ENCODE measurements at regions not wholly inside any gene's neighbourhood (a gene's known extent, or its start where the extent isn't known, plus 50 kb on each side); places are given as distances from the start of the nearest gene placed in this dataset.

DNA sequence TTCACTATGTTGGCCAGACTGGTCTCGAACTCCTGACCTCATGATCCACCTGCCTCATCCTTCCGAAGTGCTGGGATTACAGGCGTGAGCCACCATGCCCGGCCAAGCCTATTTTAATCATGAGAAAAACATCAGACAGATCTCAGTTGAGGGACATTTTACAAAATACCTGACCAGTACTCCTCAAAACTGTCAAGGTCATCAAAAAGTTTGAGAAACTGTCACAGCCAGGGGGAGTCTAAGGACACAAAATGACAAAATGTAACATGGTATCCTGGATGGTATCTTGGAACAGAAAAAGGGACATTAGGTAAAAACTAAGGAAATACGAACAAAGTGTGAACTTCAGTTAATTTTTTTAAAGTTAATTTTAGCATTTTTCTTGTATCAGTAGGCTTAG lies 219.8 kb upstream of the PPP1R3A start:
- TF ChIP-seq, protein P1, sequence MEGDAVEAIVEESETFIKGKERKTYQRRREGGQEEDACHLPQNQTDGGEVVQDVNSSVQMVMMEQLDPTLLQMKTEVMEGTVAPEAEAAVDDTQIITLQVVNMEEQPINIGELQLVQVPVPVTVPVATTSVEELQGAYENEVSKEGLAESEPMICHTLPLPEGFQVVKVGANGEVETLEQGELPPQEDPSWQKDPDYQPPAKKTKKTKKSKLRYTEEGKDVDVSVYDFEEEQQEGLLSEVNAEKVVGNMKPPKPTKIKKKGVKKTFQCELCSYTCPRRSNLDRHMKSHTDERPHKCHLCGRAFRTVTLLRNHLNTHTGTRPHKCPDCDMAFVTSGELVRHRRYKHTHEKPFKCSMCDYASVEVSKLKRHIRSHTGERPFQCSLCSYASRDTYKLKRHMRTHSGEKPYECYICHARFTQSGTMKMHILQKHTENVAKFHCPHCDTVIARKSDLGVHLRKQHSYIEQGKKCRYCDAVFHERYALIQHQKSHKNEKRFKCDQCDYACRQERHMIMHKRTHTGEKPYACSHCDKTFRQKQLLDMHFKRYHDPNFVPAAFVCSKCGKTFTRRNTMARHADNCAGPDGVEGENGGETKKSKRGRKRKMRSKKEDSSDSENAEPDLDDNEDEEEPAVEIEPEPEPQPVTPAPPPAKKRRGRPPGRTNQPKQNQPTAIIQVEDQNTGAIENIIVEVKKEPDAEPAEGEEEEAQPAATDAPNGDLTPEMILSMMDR (IDR thresholded peaks at IDR 0.05), result no peak
- TF ChIP-seq EZH2 (IDR thresholded peaks at IDR 0.05) (no peak), EZH2phosphoT487 (IDR thresholded peaks at IDR 0.05) (no peak)

Measured in neural progenitor cell (in vitro differentiated cells).